ENCODE measurements at regions not wholly inside any gene's neighbourhood (a gene's known extent, or its start where the extent isn't known, plus 50 kb on each side); places are given as distances from the start of the nearest gene placed in this dataset.

- TF ChIP-seq, protein P1, sequence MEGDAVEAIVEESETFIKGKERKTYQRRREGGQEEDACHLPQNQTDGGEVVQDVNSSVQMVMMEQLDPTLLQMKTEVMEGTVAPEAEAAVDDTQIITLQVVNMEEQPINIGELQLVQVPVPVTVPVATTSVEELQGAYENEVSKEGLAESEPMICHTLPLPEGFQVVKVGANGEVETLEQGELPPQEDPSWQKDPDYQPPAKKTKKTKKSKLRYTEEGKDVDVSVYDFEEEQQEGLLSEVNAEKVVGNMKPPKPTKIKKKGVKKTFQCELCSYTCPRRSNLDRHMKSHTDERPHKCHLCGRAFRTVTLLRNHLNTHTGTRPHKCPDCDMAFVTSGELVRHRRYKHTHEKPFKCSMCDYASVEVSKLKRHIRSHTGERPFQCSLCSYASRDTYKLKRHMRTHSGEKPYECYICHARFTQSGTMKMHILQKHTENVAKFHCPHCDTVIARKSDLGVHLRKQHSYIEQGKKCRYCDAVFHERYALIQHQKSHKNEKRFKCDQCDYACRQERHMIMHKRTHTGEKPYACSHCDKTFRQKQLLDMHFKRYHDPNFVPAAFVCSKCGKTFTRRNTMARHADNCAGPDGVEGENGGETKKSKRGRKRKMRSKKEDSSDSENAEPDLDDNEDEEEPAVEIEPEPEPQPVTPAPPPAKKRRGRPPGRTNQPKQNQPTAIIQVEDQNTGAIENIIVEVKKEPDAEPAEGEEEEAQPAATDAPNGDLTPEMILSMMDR (conservative IDR thresholded peaks at IDR 0.05; ENCODE audit: low read depth, low read length): no peak
- no peak overlapping the region for H3K4me3 ChIP-seq (ENCODE audit: low read depth, low read length)
- DNase-seq (ENCODE audit: low read depth): no peak
Observed at GRCh38 chr3:69500604-69501003, 114.7 kb upstream of the FRMD4B start.

GRCh38 chr3:69499899-69500421 is 114.1 kb upstream of the FRMD4B start:
- DNase-seq (ENCODE audit: low read depth): no peak
- TF ChIP-seq, protein P1 (conservative IDR thresholded peaks at IDR 0.05; ENCODE audit: low read depth, low read length): no peak
- H3K4me3 ChIP-seq (ENCODE audit: low read depth, low read length): no peak overlapping the region

DNA sequence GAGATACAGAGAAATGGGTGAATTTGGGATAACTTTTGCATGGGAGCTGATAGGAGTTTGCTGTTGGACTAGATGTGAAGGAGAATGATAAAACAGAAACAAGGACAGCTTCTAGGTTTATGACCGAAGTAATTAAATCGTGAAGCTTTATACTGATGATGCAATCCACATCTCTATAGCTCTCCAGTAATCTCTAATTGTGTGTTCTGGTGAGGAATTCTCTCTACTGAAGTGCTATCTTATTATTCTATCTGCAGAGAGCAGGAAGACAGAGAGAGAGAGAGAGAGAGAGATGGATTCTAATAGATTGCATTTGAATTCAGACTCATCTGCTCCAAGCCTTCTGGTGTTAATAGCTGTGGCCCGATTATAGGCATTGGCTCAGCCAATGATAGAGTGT is 113.5 kb upstream of the FRMD4B start:
- no peak overlapping the region for H3K4me3 ChIP-seq (ENCODE audit: low read depth, low read length)
- DNase-seq (ENCODE audit: low read depth): no peak
- TF ChIP-seq, protein P1 (conservative IDR thresholded peaks at IDR 0.05; ENCODE audit: low read depth, low read length): no peak

GRCh38 chr3:69496856-69497255 is 111.0 kb upstream of the FRMD4B start:
- TF ChIP-seq, protein P1 (conservative IDR thresholded peaks at IDR 0.05; ENCODE audit: low read depth, low read length): no peak
- no peak for DNase-seq (ENCODE audit: low read depth)
- no peak overlapping the region for H3K4me3 ChIP-seq (ENCODE audit: low read depth, low read length)

- TF ChIP-seq, protein P1 (conservative IDR thresholded peaks at IDR 0.05; ENCODE audit: low read depth, low read length): no peak
- no peak overlapping the region for H3K4me3 ChIP-seq (ENCODE audit: low read depth, low read length)
- no peak for DNase-seq (ENCODE audit: low read depth)
Observed at GRCh38 chr3:69494185-69494584, 108.3 kb upstream of the FRMD4B start.

GRCh38 chr3:69493157-69493556 is 107.3 kb upstream of the FRMD4B start:
- TF ChIP-seq, protein P1 (conservative IDR thresholded peaks at IDR 0.05; ENCODE audit: low read depth, low read length): no peak
- DNase-seq (ENCODE audit: low read depth): no peak
- no peak overlapping the region for H3K4me3 ChIP-seq (ENCODE audit: low read depth, low read length)

GRCh38 chr3:69491975-69492374 is 106.1 kb upstream of the FRMD4B start:
- no peak overlapping the region for H3K4me3 ChIP-seq (ENCODE audit: low read depth, low read length)
- TF ChIP-seq, protein P1 (conservative IDR thresholded peaks at IDR 0.05; ENCODE audit: low read depth, low read length): no peak
- no peak for DNase-seq (ENCODE audit: low read depth)

Measured in epithelial cell of proximal tubule (primary cell).